ENCODE measurements at regions not wholly inside any gene's neighbourhood (a gene's known extent, or its start where the extent isn't known, plus 50 kb on each side); places are given as distances from the start of the nearest gene placed in this dataset.

DNA sequence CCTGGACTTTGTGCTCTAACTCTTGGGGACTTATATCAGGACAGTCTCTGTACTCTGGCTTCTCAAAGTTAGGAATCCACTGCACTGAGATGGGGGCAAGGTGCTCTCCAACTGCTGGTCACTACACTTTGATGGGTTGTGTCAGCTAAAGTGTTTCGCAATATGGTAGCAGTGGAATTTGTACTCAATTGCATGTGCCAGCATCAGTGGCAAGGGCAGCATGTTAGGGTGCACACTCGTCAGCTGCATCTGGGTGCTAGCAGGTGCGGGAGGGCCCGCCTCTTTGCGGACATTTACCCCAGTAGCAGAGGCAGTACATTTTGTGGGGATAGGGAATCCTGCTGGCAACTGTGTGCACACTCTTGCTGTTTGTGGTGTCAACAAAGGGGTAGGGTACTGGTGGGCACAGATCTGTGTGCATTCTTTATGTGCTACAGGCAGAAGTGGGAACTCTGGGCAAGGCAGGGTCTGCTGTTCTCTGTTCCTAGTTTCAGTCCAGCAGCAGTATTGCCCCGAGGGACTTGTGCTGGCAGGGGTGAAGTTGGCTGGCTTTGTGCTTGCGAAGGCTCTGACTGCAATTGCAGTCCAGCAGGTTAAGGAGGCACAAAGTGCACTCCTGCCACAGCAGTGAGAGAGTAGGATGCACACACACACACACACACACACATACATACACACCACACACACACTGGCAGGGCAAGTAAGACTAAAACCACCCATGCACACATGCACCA, 924.8 kb upstream of the CDH9 start:
- DNase-seq (peak in 1 of 14 experiments; percentile 5), ATAC-seq (ENCODE audit: poor library complexity) (no peak)
- Mint-ChIP-seq H3K27me3 (no peaks in the 10 kb centered on the region), H3K9me3 (peaks cover 35% of the 10 kb centered on the region), H3K4me1 (ENCODE audit: low read depth) (no peaks in the 10 kb centered on the region), H3K36me3 (ENCODE audit: low read depth) (no peaks in the 10 kb centered on the region), H3K4me3 (no peak overlapping the region), H3K27ac (no peak overlapping the region)
- TF ChIP-seq, protein P1, sequence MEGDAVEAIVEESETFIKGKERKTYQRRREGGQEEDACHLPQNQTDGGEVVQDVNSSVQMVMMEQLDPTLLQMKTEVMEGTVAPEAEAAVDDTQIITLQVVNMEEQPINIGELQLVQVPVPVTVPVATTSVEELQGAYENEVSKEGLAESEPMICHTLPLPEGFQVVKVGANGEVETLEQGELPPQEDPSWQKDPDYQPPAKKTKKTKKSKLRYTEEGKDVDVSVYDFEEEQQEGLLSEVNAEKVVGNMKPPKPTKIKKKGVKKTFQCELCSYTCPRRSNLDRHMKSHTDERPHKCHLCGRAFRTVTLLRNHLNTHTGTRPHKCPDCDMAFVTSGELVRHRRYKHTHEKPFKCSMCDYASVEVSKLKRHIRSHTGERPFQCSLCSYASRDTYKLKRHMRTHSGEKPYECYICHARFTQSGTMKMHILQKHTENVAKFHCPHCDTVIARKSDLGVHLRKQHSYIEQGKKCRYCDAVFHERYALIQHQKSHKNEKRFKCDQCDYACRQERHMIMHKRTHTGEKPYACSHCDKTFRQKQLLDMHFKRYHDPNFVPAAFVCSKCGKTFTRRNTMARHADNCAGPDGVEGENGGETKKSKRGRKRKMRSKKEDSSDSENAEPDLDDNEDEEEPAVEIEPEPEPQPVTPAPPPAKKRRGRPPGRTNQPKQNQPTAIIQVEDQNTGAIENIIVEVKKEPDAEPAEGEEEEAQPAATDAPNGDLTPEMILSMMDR (IDR thresholded peaks at IDR 0.05), result no peak
- H3K27me3 ChIP-seq (ENCODE audit: control insufficient read depth in 1 of 2, insufficient read depth in 2 of 2, low read length in 2 of 2), result no peaks in the 10 kb centered on the region
- H3K36me3 ChIP-seq (ENCODE audit: insufficient read depth, low read length), result no peaks in the 10 kb centered on the region
- H3K4me1 ChIP-seq (ENCODE audit: insufficient read depth, low read length), result no peaks in the 10 kb centered on the region
- POLR2A ChIA-PET, result no interaction called here
- no peak overlapping the region for H3K27ac ChIP-seq (ENCODE audit: low read depth in 1 of 2, low read length in 2 of 2)
- CTCF ChIA-PET, result no interaction called here
- peaks cover 12 to 20% of the 10 kb centered on the region in 2 experiments for H3K9me3 ChIP-seq (ENCODE audit: control insufficient read depth in 1 of 2, insufficient read depth in 1 of 2, low read length in 2 of 2)
- intact Hi-C loops (cut with DNase I, micrococcal nuclease), result no loop called here
- H3K4me3 ChIP-seq (ENCODE audit: low read length), result no peak overlapping the region

DNA sequence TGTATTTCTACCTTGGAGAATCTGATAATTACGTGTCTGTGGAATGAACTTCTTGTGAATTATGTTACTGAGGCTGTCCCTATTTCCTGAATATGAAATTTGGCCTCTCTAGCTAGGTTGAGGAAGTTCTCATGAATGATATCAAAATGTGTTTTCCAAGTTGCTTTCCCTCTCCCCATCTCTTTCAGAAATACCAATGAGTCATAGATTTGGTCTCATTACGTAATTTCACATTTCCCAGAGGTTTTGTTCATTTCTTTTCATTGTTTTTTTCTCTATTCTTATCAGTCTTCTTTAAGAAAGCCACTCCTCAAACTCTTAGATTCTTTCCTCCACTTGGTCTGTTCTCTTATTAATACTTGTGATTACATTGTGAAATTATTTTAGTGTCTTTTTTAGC, 923.8 kb upstream of the CDH9 start:
- Mint-ChIP-seq H3K4me1 (ENCODE audit: low read depth) (no peaks in the 10 kb centered on the region), H3K36me3 (ENCODE audit: low read depth) (no peaks in the 10 kb centered on the region), H3K9me3 (peaks cover 39% of the 10 kb centered on the region), H3K27ac (no peak overlapping the region), H3K4me3 (no peak overlapping the region), H3K27me3 (no peaks in the 10 kb centered on the region)
- no peak overlapping the region for H3K4me3 ChIP-seq (ENCODE audit: low read length)
- H3K27ac ChIP-seq (ENCODE audit: low read depth in 1 of 2, low read length in 2 of 2), result no peak overlapping the region
- intact Hi-C loops (cut with DNase I, micrococcal nuclease), result no loop called here
- no peaks in the 10 kb centered on the region for H3K36me3 ChIP-seq (ENCODE audit: insufficient read depth, low read length)
- H3K9me3 ChIP-seq (ENCODE audit: control insufficient read depth in 1 of 2, insufficient read depth in 1 of 2, low read length in 2 of 2), result peaks cover 10 to 20% of the 10 kb centered on the region in 2 experiments
- ATAC-seq (ENCODE audit: poor library complexity) (no peak), DNase-seq (no peak)
- CTCF ChIA-PET, result no interaction called here
- H3K4me1 ChIP-seq (ENCODE audit: insufficient read depth, low read length), result no peaks in the 10 kb centered on the region
- no peaks in the 10 kb centered on the region for H3K27me3 ChIP-seq (ENCODE audit: control insufficient read depth in 1 of 2, insufficient read depth in 2 of 2, low read length in 2 of 2)
- POLR2A ChIA-PET, result no interaction called here
- TF ChIP-seq, protein P1 (IDR thresholded peaks at IDR 0.05), result no peak

DNA sequence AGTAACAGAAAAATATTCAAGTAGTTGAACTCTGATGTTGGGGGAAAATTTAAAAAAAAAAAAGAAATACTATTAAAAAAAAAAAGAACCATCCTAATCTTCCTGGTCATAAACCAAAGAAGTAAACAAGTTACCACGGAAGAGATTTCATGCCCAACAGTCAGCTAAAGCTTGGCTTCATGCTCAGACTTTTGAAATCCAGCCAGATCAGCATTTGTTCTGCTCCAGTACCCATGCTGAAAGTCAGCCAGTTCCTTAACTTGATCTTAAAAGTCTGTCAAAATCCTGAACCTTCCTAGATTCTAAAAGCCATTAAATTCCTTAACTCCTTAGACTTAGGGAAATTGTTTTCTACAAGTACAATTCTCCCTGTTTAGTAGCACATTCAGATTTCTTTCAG, 908.7 kb upstream of the CDH9 start:
- peaks cover 4% of the 10 kb centered on the region for H3K9me3 Mint-ChIP-seq
- Histone ChIP-seq H3K27me3 (ENCODE audit: control insufficient read depth in 1 of 2, insufficient read depth in 2 of 2, low read length in 2 of 2) (no peaks in the 10 kb centered on the region), H3K4me1 (ENCODE audit: insufficient read depth, low read length) (no peaks in the 10 kb centered on the region), H3K27ac (ENCODE audit: low read depth in 1 of 2, low read length in 2 of 2) (no peak overlapping the region), H3K9me3 (ENCODE audit: control insufficient read depth in 1 of 2, insufficient read depth in 1 of 2, low read length in 2 of 2) (peaks cover 0 to 9% of the 10 kb centered on the region in 2 experiments), H3K36me3 (ENCODE audit: insufficient read depth, low read length) (no peaks in the 10 kb centered on the region), H3K4me3 (ENCODE audit: low read length) (no peak overlapping the region)
- TF ChIP-seq, protein P1 (IDR thresholded peaks at IDR 0.05), result no peak
- H3K36me3 Mint-ChIP-seq (ENCODE audit: low read depth), result no peaks in the 10 kb centered on the region
- H3K27me3 Mint-ChIP-seq, result no peaks in the 10 kb centered on the region
- intact Hi-C loops (cut with DNase I, micrococcal nuclease), result no loop called here
- no peak for ATAC-seq (ENCODE audit: poor library complexity)
- no peak for DNase-seq
- CTCF ChIA-PET, result no interaction called here
- H3K4me3 Mint-ChIP-seq, result no peak overlapping the region
- H3K27ac Mint-ChIP-seq, result no peak overlapping the region
- no peaks in the 10 kb centered on the region for H3K4me1 Mint-ChIP-seq (ENCODE audit: low read depth)
- POLR2A ChIA-PET, result no interaction called here

All from CD4-positive, alpha-beta T cell (primary cell).